Type B pancreatic cell (in vitro differentiated cells): ENCODE measurements at regions not wholly inside any gene's neighbourhood (a gene's known extent, or its start where the extent isn't known, plus 50 kb on each side); places are given as distances from the start of the nearest gene placed in this dataset.

Source experiments
- DNase-seq: peaks from one replicate; pipeline ENCODE4 v3.0.0; 2021; ENCODE audit warnings: mixed read lengths; ENCODE audit not compliant: unreplicated experiment; ENCODE audit errors: extremely low spot score
- H3K27ac Mint-ChIP-seq: 2 replicates; pipeline ENCODE4 v1.8.0; 2021; ENCODE audit warnings: mild to moderate bottlenecking, mixed read lengths
- H3K27me3 Mint-ChIP-seq: 2 replicates; pipeline ENCODE4 v1.8.0; 2021; ENCODE audit warnings: mixed read lengths
- H3K36me3 Mint-ChIP-seq: 2 replicates; pipeline ENCODE4 v1.8.0; 2021; ENCODE audit warnings: mixed read lengths
- H3K4me1 Mint-ChIP-seq: one replicate; pipeline ENCODE4 v1.8.0; 2021; ENCODE audit warnings: mixed read lengths; ENCODE audit not compliant: unreplicated experiment
- H3K4me3 Mint-ChIP-seq: 2 replicates; pipeline ENCODE4 v1.8.0; 2021; ENCODE audit warnings: mild to moderate bottlenecking, mixed read lengths
- H3K9me3 Mint-ChIP-seq: 2 replicates; pipeline ENCODE4 v1.8.0; 2021; ENCODE audit warnings: mixed read lengths
- CTCF ChIP-seq: fragments of 200-600 bp; sonication (generic); conservative IDR thresholded peaks from 2 replicates; pipeline ENCODE4 v1.5.0; 2021; ENCODE audit warnings: antibody characterized with exemption, mild to moderate bottlenecking

- H3K9me3 Mint-ChIP-seq, result no peaks in the 10 kb centered on the region
- no peak for DNase-seq
- H3K36me3 Mint-ChIP-seq, result no peaks in the 10 kb centered on the region
- no peaks in the 10 kb centered on the region for H3K27me3 Mint-ChIP-seq
- H3K4me3 Mint-ChIP-seq, result no peak overlapping the region
- TF ChIP-seq CTCF, result peak; percentile 77
- H3K4me1 Mint-ChIP-seq, result no peaks in the 10 kb centered on the region
- H3K27ac Mint-ChIP-seq, result no peak overlapping the region
These were observed 73.8 kb upstream of the FREM3 start for GRCh38 chr4:143773998-143774895.

- TF ChIP-seq CTCF, result no peak
- H3K4me1 Mint-ChIP-seq, result no peaks in the 10 kb centered on the region
- no peaks in the 10 kb centered on the region for H3K27me3 Mint-ChIP-seq
- no peak overlapping the region for H3K27ac Mint-ChIP-seq
- no peak overlapping the region for H3K4me3 Mint-ChIP-seq
- H3K9me3 Mint-ChIP-seq, result no peaks in the 10 kb centered on the region
- no peaks in the 10 kb centered on the region for H3K36me3 Mint-ChIP-seq
- no peak for DNase-seq
These were observed 70.8 kb upstream of the FREM3 start for GRCh38 chr4:143771269-143771668.

- Mint-ChIP-seq H3K9me3 (no peaks in the 10 kb centered on the region), H3K4me3 (no peak overlapping the region)
- no peak for DNase-seq
These were observed 67.6 kb upstream of the FREM3 start for GRCh38 chr4:143768007-143768591.

GRCh38 chr4:143763587-143763986 lies 63.1 kb upstream of the FREM3 start:
- no peaks in the 10 kb centered on the region for H3K4me1 Mint-ChIP-seq

More at GRCh38 chr4:143768007-143768591, 67.6 kb upstream of the FREM3 start:
- H3K27ac Mint-ChIP-seq, result no peak overlapping the region
- H3K4me1 Mint-ChIP-seq, result no peaks in the 10 kb centered on the region
- H3K27me3 Mint-ChIP-seq, result no peaks in the 10 kb centered on the region
- H3K36me3 Mint-ChIP-seq, result no peaks in the 10 kb centered on the region
- no peak for TF ChIP-seq CTCF

GRCh38 chr4:143762511-143762910 lies 62.0 kb upstream of the FREM3 start:
- Mint-ChIP-seq H3K27ac (no peak overlapping the region), H3K9me3 (no peaks in the 10 kb centered on the region), H3K36me3 (no peaks in the 10 kb centered on the region), H3K27me3 (no peaks in the 10 kb centered on the region), H3K4me1 (no peaks in the 10 kb centered on the region), H3K4me3 (no peak overlapping the region)
- TF ChIP-seq CTCF, result no peak
- DNase-seq, result no peak

More at GRCh38 chr4:143763587-143763986, 63.1 kb upstream of the FREM3 start:
- no peak for DNase-seq
- H3K27ac Mint-ChIP-seq, result no peak overlapping the region
- no peak overlapping the region for H3K4me3 Mint-ChIP-seq
- no peaks in the 10 kb centered on the region for H3K27me3 Mint-ChIP-seq
- no peak for TF ChIP-seq CTCF
- H3K9me3 Mint-ChIP-seq, result no peaks in the 10 kb centered on the region
- H3K36me3 Mint-ChIP-seq, result no peaks in the 10 kb centered on the region
